ENCODE measurements at regions not wholly inside any gene's neighbourhood (a gene's known extent, or its start where the extent isn't known, plus 50 kb on each side); places are given as distances from the start of the nearest gene placed in this dataset.

GRCh38 chr2:180319586-180320405, 312.7 kb upstream of the CWC22 start:
- DNase-seq (ENCODE audit: insufficient read length, low spot score) (no peak), FAIRE-seq (no peak)
- TF ChIP-seq, protein P1, sequence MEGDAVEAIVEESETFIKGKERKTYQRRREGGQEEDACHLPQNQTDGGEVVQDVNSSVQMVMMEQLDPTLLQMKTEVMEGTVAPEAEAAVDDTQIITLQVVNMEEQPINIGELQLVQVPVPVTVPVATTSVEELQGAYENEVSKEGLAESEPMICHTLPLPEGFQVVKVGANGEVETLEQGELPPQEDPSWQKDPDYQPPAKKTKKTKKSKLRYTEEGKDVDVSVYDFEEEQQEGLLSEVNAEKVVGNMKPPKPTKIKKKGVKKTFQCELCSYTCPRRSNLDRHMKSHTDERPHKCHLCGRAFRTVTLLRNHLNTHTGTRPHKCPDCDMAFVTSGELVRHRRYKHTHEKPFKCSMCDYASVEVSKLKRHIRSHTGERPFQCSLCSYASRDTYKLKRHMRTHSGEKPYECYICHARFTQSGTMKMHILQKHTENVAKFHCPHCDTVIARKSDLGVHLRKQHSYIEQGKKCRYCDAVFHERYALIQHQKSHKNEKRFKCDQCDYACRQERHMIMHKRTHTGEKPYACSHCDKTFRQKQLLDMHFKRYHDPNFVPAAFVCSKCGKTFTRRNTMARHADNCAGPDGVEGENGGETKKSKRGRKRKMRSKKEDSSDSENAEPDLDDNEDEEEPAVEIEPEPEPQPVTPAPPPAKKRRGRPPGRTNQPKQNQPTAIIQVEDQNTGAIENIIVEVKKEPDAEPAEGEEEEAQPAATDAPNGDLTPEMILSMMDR (IDR thresholded peaks at IDR 0.05; ENCODE audit: insufficient read depth, missing control alignments) = no peak

DNA sequence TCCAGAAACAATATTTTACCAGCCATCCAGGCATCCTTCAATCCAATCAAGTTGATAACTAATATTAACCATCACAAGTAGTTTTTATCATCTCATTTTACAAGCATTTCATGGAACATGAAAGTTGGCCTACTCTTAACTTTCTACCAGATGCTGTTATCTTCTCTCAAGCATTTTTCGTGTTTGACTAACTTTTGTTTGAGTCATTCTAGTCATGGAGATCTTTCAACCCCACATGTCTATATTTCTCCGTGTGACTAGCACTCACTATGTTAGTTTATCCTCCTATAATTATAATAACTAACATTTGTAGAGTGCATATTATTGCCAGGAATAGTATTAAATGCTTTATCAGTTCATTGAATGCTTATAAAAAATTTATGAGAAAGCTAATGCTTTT, 307.0 kb upstream of the CWC22 start:
- no peak for FAIRE-seq
- no peak for DNase-seq (ENCODE audit: insufficient read length, low spot score)
- TF ChIP-seq, protein P1 (IDR thresholded peaks at IDR 0.05; ENCODE audit: insufficient read depth, missing control alignments) = no peak

- no peak for DNase-seq (ENCODE audit: insufficient read length, low spot score)
- no peak for FAIRE-seq
- TF ChIP-seq, protein P1 (IDR thresholded peaks at IDR 0.05; ENCODE audit: insufficient read depth, missing control alignments) = no peak
Observed at GRCh38 chr2:180312542-180312941, 305.4 kb upstream of the CWC22 start.

- DNase-seq (ENCODE audit: insufficient read length, low spot score) = no peak
- TF ChIP-seq, protein P1 (IDR thresholded peaks at IDR 0.05; ENCODE audit: insufficient read depth, missing control alignments) = no peak
- FAIRE-seq = no peak
Observed at GRCh38 chr2:180307096-180307495, 300.0 kb upstream of the CWC22 start.

GRCh38 chr2:180306346-180306745, 299.2 kb upstream of the CWC22 start:
- no peak for DNase-seq (ENCODE audit: insufficient read length, low spot score)
- no peak for FAIRE-seq
- TF ChIP-seq, protein P1 (IDR thresholded peaks at IDR 0.05; ENCODE audit: insufficient read depth, missing control alignments) = no peak

GRCh38 chr2:180291552-180292421, 284.7 kb upstream of the CWC22 start:
- FAIRE-seq (no peak), DNase-seq (ENCODE audit: insufficient read length, low spot score) (no peak)
- TF ChIP-seq, protein P1 (IDR thresholded peaks at IDR 0.05; ENCODE audit: insufficient read depth, missing control alignments) = no peak

Measured in D721Med (cell line).